ENCODE measurements at regions not wholly inside any gene's neighbourhood (a gene's known extent, or its start where the extent isn't known, plus 50 kb on each side); places are given as distances from the start of the nearest gene placed in this dataset.

DNA sequence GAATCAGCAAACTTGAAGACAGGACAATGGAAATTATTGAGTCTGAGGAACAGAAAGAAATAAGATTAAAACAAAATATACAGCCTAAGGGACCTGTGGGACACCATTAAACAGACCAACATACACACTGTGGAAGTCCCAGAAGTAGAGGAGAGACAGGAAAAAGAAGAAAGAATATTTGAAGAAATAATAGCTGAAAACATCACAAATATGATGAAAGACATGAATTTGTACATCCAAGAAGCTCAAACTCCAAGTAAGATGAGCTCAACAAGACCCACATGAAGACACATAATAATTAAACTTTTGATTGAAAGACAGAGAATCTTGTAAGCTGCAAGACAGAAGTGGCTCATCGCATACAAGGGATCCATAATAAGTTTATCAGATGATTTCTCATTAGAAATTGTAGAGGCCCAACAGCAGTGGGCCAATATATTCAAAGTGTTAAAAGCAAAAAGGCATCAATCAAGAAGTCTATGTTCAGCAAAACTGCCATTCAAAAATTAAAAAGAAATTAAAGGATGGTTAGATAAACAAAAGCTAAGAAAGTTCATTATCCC, 311.3 kb upstream of the ADGRL2 start:
- Histone ChIP-seq H3K4me1 (ENCODE audit: insufficient read depth, insufficient read length) (no peaks in the 10 kb centered on the region), H3K9me3 (ENCODE audit: insufficient read depth, low read length) (peaks cover 6% of the 10 kb centered on the region; the same call in 1 of the 2 replicates), H3K4me3 (ENCODE audit: insufficient read length, low read depth) (no peak overlapping the region), H3K27me3 (ENCODE audit: insufficient read depth, insufficient read length) (no peaks in the 10 kb centered on the region), H3K36me3 (ENCODE audit: insufficient read depth, insufficient read length, low read length) (no peaks in the 10 kb centered on the region), H3K9ac (ENCODE audit: insufficient read length, low read depth) (no peak overlapping the region)
- DNase-seq (ENCODE audit: low read depth, low spot score): no peak
- no peak for TF ChIP-seq YY1 (IDR thresholded peaks at IDR 0.05; ENCODE audit: insufficient read depth, insufficient read length)

DNA sequence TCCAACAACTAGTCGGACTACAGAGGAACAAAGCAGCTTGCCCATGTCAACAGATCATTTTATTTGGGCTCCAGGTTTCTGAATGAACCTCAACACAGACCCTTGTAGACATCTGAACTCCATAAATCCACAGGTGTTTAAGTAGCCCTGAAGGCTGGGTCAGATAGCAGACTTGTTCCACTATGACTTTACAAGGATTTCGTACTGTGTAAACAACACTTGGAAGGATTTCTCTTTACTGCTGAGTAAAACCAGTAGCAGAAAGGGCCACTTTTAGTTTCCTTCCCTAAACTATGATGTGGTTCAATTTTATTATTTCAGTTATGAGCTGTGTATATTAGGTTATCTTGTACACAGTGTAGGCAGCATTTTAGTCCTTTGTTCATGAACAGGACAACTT, 316.4 kb upstream of the ADGRL2 start:
- Histone ChIP-seq H3K9ac (ENCODE audit: insufficient read length, low read depth) (no peak overlapping the region), H3K36me3 (ENCODE audit: insufficient read depth, insufficient read length, low read length) (no peaks in the 10 kb centered on the region), H3K4me3 (ENCODE audit: insufficient read length, low read depth) (no peak overlapping the region), H3K9me3 (ENCODE audit: insufficient read depth, low read length) (peaks cover 1% of the 10 kb centered on the region; the same call in 1 of the 2 replicates), H3K27me3 (ENCODE audit: insufficient read depth, insufficient read length) (no peaks in the 10 kb centered on the region), H3K4me1 (ENCODE audit: insufficient read depth, insufficient read length) (no peaks in the 10 kb centered on the region)
- DNase-seq (ENCODE audit: low read depth, low spot score): no peak
- no peak for TF ChIP-seq SUZ12 (IDR thresholded peaks at IDR 0.05; ENCODE audit: extremely low read depth, insufficient read depth, insufficient read length)
- no peak for TF ChIP-seq ZNF274 (IDR thresholded peaks at IDR 0.05; ENCODE audit: low read depth, low read length)
- no peak for TF ChIP-seq YY1 (IDR thresholded peaks at IDR 0.05; ENCODE audit: insufficient read depth, insufficient read length)

DNA sequence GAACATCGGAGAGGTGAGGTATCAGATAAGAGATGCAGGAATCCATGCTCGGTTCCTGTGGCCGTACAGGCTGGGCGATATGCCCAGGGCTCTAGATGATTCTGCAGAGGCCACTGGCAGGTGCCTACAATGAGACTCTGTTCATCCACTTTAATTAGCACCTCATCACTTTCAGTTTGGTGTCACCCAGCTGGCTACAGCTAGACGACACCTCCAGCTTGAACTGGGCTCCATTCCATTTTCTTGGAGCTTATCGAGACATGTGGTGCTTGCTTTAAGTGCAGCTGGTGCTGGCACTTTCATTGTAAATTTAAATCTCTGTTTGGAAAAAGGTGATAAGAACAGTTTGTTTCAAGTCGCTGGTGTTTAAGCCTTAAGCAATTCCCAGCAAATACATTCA, 322.5 kb upstream of the ADGRL2 start:
- no peaks in the 10 kb centered on the region for H3K9me3 ChIP-seq (ENCODE audit: insufficient read depth, low read length)
- H3K27me3 ChIP-seq (ENCODE audit: insufficient read depth, insufficient read length): no peaks in the 10 kb centered on the region
- no peak overlapping the region for H3K4me3 ChIP-seq (ENCODE audit: insufficient read length, low read depth)

DNA sequence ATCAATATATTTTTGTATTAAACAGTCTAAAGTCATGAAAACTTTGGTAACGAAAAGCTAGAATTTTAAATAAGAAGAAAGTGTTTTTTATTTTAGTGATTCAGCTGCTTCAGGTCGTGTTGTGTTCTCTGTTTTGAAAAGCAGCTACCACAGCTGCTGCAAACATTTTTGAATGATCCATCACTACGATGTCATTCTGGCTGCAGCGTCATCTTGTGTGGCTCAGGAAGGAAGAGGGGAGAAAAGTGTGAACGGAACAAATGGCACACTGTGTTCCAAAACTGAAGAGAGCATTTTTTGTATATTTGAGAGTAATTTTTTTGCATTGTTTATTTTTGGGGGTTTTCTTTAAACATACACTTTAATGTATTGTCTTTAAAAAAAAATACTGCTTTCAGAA, 323.0 kb upstream of the ADGRL2 start:
- no peak overlapping the region for H3K4me3 ChIP-seq (ENCODE audit: insufficient read length, low read depth)
- no peak for DNase-seq (ENCODE audit: low read depth, low spot score)
- no peaks in the 10 kb centered on the region for H3K9me3 ChIP-seq (ENCODE audit: insufficient read depth, low read length)
- no peaks in the 10 kb centered on the region for H3K27me3 ChIP-seq (ENCODE audit: insufficient read depth, insufficient read length)
- H3K9ac ChIP-seq (ENCODE audit: insufficient read length, low read depth): no peak overlapping the region
- TF ChIP-seq SUZ12 (IDR thresholded peaks at IDR 0.05; ENCODE audit: extremely low read depth, insufficient read depth, insufficient read length): no peak
- H3K4me1 ChIP-seq (ENCODE audit: insufficient read depth, insufficient read length): no peaks in the 10 kb centered on the region
- no peaks in the 10 kb centered on the region for H3K36me3 ChIP-seq (ENCODE audit: insufficient read depth, insufficient read length, low read length)

More for the DNA sequence above, 322.5 kb upstream of the ADGRL2 start:
- TF ChIP-seq YY1 (IDR thresholded peaks at IDR 0.05; ENCODE audit: insufficient read depth, insufficient read length) (no peak), SUZ12 (IDR thresholded peaks at IDR 0.05; ENCODE audit: extremely low read depth, insufficient read depth, insufficient read length) (no peak), ZNF274 (IDR thresholded peaks at IDR 0.05; ENCODE audit: low read depth, low read length) (no peak)
- no peaks in the 10 kb centered on the region for H3K4me1 ChIP-seq (ENCODE audit: insufficient read depth, insufficient read length)
- no peak overlapping the region for H3K9ac ChIP-seq (ENCODE audit: insufficient read length, low read depth)
- no peaks in the 10 kb centered on the region for H3K36me3 ChIP-seq (ENCODE audit: insufficient read depth, insufficient read length, low read length)
- DNase-seq (ENCODE audit: low read depth, low spot score): no peak

DNA sequence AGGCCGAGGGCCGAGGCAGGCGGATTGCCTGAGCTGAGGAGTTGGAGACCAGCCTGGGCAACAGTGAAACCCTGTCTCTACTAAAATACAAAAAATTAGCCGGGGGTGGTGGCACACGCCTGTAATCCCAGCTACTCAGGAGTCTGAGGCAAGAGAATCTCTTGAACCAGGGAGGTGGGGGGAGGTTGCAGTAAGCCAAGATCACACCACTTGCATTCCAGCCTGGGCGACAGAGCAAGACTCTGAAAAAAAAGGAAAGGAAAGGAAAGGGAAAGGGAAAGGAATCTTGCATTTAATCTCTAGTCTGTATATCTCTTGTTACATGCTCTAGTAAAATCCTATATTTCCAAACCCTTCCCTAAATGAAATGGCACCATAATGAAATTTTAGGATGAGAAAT, 328.3 kb upstream of the ADGRL2 start:
- no peak overlapping the region for H3K9ac ChIP-seq (ENCODE audit: insufficient read length, low read depth)
- no peaks in the 10 kb centered on the region for H3K9me3 ChIP-seq (ENCODE audit: insufficient read depth, low read length)
- H3K27me3 ChIP-seq (ENCODE audit: insufficient read depth, insufficient read length): no peaks in the 10 kb centered on the region
- no peak overlapping the region for H3K4me3 ChIP-seq (ENCODE audit: insufficient read length, low read depth)
- DNase-seq (ENCODE audit: low read depth, low spot score): no peak
- no peaks in the 10 kb centered on the region for H3K4me1 ChIP-seq (ENCODE audit: insufficient read depth, insufficient read length)
- TF ChIP-seq YY1 (IDR thresholded peaks at IDR 0.05; ENCODE audit: insufficient read depth, insufficient read length) (no peak), ZNF274 (IDR thresholded peaks at IDR 0.05; ENCODE audit: low read depth, low read length) (no peak), SUZ12 (IDR thresholded peaks at IDR 0.05; ENCODE audit: extremely low read depth, insufficient read depth, insufficient read length) (no peak)
- H3K36me3 ChIP-seq (ENCODE audit: insufficient read depth, insufficient read length, low read length): no peaks in the 10 kb centered on the region

DNA sequence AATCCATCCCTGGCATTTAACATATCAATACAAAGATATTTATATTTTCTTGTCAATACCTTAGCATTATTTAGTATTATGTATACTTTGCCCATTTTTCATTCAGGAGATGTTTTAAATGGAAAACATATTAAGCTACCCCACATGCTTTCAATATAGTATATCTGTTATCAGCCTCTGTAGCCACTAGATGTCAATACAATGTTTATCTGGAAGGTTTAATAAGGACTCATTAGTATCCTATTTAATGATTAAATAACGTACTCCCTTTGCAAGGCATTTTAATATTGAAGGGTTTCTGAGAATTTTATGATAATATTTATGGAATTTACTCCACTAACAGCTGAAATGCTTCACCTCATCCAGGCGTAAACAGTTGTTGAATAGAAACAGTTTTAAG, 329.5 kb upstream of the ADGRL2 start:
- Histone ChIP-seq H3K36me3 (ENCODE audit: insufficient read depth, insufficient read length, low read length) (no peaks in the 10 kb centered on the region), H3K4me3 (ENCODE audit: insufficient read length, low read depth) (no peak overlapping the region), H3K4me1 (ENCODE audit: insufficient read depth, insufficient read length) (no peaks in the 10 kb centered on the region), H3K27me3 (ENCODE audit: insufficient read depth, insufficient read length) (no peaks in the 10 kb centered on the region), H3K9ac (ENCODE audit: insufficient read length, low read depth) (no peak overlapping the region), H3K9me3 (ENCODE audit: insufficient read depth, low read length) (no peaks in the 10 kb centered on the region)
- no peak for TF ChIP-seq ZNF274 (IDR thresholded peaks at IDR 0.05; ENCODE audit: low read depth, low read length)
- TF ChIP-seq SUZ12 (IDR thresholded peaks at IDR 0.05; ENCODE audit: extremely low read depth, insufficient read depth, insufficient read length): no peak
- no peak for TF ChIP-seq YY1 (IDR thresholded peaks at IDR 0.05; ENCODE audit: insufficient read depth, insufficient read length)
- DNase-seq (ENCODE audit: low read depth, low spot score): no peak

DNA sequence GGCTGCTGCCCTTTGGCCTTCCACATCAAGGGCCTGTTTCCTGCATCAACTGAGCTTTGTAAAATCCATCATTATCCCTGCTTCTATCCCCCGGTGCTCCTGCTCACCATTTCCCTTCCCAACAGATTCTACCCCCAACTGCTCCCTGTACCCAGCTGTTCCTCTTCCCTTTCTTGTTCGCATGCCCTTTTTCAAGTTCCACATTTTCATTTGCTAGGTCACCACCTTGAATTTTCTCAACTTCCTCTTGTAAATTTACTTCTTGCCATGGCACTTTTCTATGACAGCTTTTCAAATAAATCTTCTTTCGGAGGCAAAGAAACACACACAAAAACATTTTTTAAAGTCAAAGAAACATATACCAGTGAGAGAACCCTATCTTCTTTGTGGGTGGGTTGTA, 330.5 kb upstream of the ADGRL2 start:
- H3K9ac ChIP-seq (ENCODE audit: insufficient read length, low read depth): no peak overlapping the region
- TF ChIP-seq YY1 (IDR thresholded peaks at IDR 0.05; ENCODE audit: insufficient read depth, insufficient read length) (no peak), ZNF274 (IDR thresholded peaks at IDR 0.05; ENCODE audit: low read depth, low read length) (no peak), SUZ12 (IDR thresholded peaks at IDR 0.05; ENCODE audit: extremely low read depth, insufficient read depth, insufficient read length) (no peak)
- H3K36me3 ChIP-seq (ENCODE audit: insufficient read depth, insufficient read length, low read length): no peaks in the 10 kb centered on the region
- no peaks in the 10 kb centered on the region for H3K27me3 ChIP-seq (ENCODE audit: insufficient read depth, insufficient read length)
- DNase-seq (ENCODE audit: low read depth, low spot score): no peak
- H3K4me1 ChIP-seq (ENCODE audit: insufficient read depth, insufficient read length): no peaks in the 10 kb centered on the region
- no peak overlapping the region for H3K4me3 ChIP-seq (ENCODE audit: insufficient read length, low read depth)
- H3K9me3 ChIP-seq (ENCODE audit: insufficient read depth, low read length): no peaks in the 10 kb centered on the region

DNA sequence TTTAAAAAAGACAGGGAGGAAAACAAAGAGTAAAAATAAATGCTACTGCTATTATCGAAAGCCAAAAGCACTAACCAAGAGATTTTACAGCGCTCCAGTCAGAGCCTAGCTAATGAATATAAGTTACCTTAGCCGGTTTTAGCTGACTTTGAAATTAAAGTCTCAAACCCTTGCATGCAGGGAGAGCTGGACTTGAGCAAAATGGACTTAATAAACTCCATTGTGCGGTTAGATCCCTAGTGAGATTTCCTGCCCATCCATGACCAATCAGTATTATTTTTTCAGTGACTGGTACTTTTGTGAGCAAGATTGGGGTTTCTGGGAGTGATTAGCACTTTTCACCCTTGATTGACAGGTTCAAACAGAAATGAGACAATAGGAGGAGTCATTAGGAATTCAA, 333.4 kb upstream of the ADGRL2 start:
- no peak overlapping the region for H3K9ac ChIP-seq (ENCODE audit: insufficient read length, low read depth)
- H3K36me3 ChIP-seq (ENCODE audit: insufficient read depth, insufficient read length, low read length): no peaks in the 10 kb centered on the region
- H3K27me3 ChIP-seq (ENCODE audit: insufficient read depth, insufficient read length): no peaks in the 10 kb centered on the region
- DNase-seq (ENCODE audit: low read depth, low spot score): no peak
- TF ChIP-seq SUZ12 (IDR thresholded peaks at IDR 0.05; ENCODE audit: extremely low read depth, insufficient read depth, insufficient read length) (no peak), YY1 (IDR thresholded peaks at IDR 0.05; ENCODE audit: insufficient read depth, insufficient read length) (no peak), ZNF274 (IDR thresholded peaks at IDR 0.05; ENCODE audit: low read depth, low read length) (no peak)
- no peak overlapping the region for H3K4me3 ChIP-seq (ENCODE audit: insufficient read length, low read depth)
- no peaks in the 10 kb centered on the region for H3K9me3 ChIP-seq (ENCODE audit: insufficient read depth, low read length)
- H3K4me1 ChIP-seq (ENCODE audit: insufficient read depth, insufficient read length): no peaks in the 10 kb centered on the region
